Choroid plexus epithelial cell (primary cell): ENCODE measurements at regions not wholly inside any gene's neighbourhood (a gene's known extent, or its start where the extent isn't known, plus 50 kb on each side); places are given as distances from the start of the nearest gene placed in this dataset.

Experiments used
- DNase-seq: peaks from one replicate; pipeline ENCODE4 v3.0.0-alpha.2; 2010; ENCODE audit warnings: low read depth
- H3K4me3 ChIP-seq: 2 replicates; pipeline ENCODE4 v1.5.1; 2011; ENCODE audit warnings: low read depth, mild to moderate bottlenecking, control low read depth, low read length, moderate library complexity
- TF ChIP-seq, protein P1 (sequence below): conservative IDR thresholded peaks from 2 replicates; pipeline ENCODE4 v1.5.1; 2011; ENCODE audit warnings: low read depth, mild to moderate bottlenecking, control low read depth, inconsistent platforms, low read length, moderate library complexity

GRCh38 chr15:70530503-70530902 lies 232.9 kb downstream of the UACA start:
- TF ChIP-seq, protein P1, sequence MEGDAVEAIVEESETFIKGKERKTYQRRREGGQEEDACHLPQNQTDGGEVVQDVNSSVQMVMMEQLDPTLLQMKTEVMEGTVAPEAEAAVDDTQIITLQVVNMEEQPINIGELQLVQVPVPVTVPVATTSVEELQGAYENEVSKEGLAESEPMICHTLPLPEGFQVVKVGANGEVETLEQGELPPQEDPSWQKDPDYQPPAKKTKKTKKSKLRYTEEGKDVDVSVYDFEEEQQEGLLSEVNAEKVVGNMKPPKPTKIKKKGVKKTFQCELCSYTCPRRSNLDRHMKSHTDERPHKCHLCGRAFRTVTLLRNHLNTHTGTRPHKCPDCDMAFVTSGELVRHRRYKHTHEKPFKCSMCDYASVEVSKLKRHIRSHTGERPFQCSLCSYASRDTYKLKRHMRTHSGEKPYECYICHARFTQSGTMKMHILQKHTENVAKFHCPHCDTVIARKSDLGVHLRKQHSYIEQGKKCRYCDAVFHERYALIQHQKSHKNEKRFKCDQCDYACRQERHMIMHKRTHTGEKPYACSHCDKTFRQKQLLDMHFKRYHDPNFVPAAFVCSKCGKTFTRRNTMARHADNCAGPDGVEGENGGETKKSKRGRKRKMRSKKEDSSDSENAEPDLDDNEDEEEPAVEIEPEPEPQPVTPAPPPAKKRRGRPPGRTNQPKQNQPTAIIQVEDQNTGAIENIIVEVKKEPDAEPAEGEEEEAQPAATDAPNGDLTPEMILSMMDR = no peak
- DNase-seq = no peak
- no peak overlapping the region for H3K4me3 ChIP-seq

DNA sequence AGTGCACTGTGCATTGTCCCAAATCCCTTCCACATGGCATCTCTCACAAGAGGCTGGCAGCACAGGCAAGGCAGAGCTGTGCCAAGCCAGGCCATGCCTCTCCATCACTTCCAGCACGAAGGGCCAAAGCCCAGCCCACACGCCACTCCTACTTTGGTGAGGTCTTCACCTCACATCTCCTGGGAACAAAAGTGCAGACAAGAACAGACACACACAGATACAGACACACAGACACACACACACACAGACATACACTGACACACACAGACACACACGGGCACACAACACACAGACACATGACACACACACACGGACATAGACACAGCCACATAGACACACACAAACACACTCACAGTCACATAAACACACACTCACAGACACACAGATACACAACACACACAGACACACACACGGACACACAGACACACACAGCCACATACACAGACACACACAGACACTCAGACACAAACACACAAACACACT lies 233.3 kb downstream of the UACA start:
- no peak overlapping the region for H3K4me3 ChIP-seq
- no peak for DNase-seq
- TF ChIP-seq, protein P1 = no peak

GRCh38 chr15:70528816-70529215 lies 234.5 kb downstream of the UACA start:
- TF ChIP-seq, protein P1 = no peak
- DNase-seq = no peak
- no peak overlapping the region for H3K4me3 ChIP-seq

DNA sequence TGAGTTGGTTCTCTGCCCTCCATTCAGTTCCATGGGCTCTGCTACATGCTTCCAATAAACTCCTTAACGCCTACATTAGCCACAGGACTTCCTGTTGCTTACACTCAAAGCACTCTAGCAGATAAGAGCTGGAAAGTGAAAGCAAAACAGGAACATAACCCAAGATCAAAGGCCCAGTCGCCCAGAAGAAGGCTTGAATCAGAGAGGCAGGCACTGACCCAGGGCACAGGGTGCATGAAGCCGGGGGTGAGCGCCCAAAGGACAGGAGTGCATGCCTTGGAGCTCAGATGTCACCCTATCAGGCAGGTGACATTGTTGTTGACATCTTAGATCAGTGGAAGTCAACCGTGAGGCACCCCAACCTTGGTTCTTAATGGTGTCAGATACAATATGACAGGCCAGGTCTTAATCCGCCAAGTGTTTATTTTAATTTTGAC lies 235.1 kb downstream of the UACA start:
- TF ChIP-seq, protein P1 = no peak
- H3K4me3 ChIP-seq = no peak overlapping the region
- DNase-seq = peak; percentile 79

DNA sequence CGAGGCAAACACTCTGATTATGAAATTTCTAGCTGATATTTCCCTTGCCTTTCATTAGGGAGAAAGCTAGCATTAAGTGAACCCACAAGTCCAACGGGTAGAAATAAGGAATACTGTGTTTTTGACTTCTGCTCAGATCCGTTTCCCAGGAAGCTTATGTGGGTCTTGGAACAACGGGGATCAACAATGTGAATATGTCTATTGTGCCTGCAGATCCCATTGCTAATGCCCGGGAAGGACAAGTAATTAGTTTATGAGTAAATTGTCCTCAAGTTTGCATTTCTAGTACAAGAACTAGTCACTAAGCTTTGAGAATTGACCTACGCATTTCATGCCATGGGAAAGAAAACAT lies 236.4 kb downstream of the UACA start:
- DNase-seq = no peak
- TF ChIP-seq, protein P1 = no peak
- peak overlapping the region; percentile 35 for H3K4me3 ChIP-seq

- peak overlapping the region; percentile 35 for H3K4me3 ChIP-seq
- peak; percentile 75 for DNase-seq
- TF ChIP-seq, protein P1 = no peak
Observed at GRCh38 chr15:70526221-70526973, 237.0 kb downstream of the UACA start.

GRCh38 chr15:70525551-70525950 lies 237.8 kb downstream of the UACA start:
- no peak overlapping the region for H3K4me3 ChIP-seq

More at GRCh38 chr15:70525551-70525950, 237.8 kb downstream of the UACA start:
- no peak for DNase-seq
- TF ChIP-seq, protein P1 = no peak
